ENCODE measurements at regions not wholly inside any gene's neighbourhood (a gene's known extent, or its start where the extent isn't known, plus 50 kb on each side); places are given as distances from the start of the nearest gene placed in this dataset.

DNA sequence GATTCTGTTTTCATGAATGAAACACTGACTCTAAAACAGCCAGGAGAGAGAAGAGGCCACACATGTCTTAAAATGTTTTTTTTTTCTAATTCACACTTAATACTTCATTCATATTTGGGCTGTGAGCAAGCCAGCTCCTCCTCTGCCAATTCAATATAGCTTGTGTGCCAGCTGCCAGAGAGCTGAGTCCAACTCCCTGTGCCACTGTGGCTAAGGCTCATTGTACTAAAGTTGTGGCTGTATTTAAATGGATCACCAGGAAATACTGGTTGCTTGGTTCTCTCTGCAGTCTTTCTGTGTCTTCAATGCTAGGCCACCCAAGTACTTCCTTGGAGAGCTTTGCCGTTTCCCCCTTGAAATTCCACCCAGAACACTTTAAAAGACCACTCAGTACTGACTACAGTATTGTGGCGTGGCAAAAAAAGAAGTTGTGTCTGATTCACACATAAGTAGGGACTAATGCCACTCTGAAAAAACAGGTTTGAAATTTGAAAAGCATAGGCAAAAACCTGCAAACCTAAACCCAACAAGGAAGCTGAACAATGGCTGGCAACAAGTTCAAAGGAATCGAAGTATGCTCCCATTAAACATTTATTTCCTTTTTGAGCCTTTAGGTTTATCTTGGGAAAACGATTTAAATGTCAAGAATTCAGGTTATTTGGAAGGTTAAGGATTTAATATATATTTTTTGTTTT, 524.7 kb downstream of the DIPK2A start:
- TF ChIP-seq SUZ12 (IDR thresholded peaks at IDR 0.05): no peak
- TF ChIP-seq PKNOX1 (IDR thresholded peaks at IDR 0.05): no peak
- no peak for TF ChIP-seq SP1 (IDR thresholded peaks at IDR 0.05)
- no peak for TF ChIP-seq CTBP1 (IDR thresholded peaks at IDR 0.05; ENCODE audit: borderline replicate concordance)
- TF ChIP-seq ARNT (IDR thresholded peaks at IDR 0.05): no peak
- TF ChIP-seq LEF1 (IDR thresholded peaks at IDR 0.05; ENCODE audit: borderline replicate concordance): no peak
- no peak for TF ChIP-seq BHLHE40 (IDR thresholded peaks at IDR 0.05; ENCODE audit: borderline replicate concordance)
- TF ChIP-seq TARDBP (IDR thresholded peaks at IDR 0.05): no peak
- TF ChIP-seq ELF4 (IDR thresholded peaks at IDR 0.05): no peak
- no peak for TF ChIP-seq L3MBTL2 (conservative IDR thresholded peaks at IDR 0.05)
- TF ChIP-seq NFRKB (IDR thresholded peaks at IDR 0.05): no peak
- TF ChIP-seq FOXA1 (IDR thresholded peaks at IDR 0.05): no peak
- no peak for TF ChIP-seq FOXM1 (IDR thresholded peaks at IDR 0.05; ENCODE audit: borderline replicate concordance)
- no peak for TF ChIP-seq HDGF (IDR thresholded peaks at IDR 0.05; ENCODE audit: borderline replicate concordance)
